Suprapubic skin (tissue), 4 donors: ENCODE measurements at regions not wholly inside any gene's neighbourhood (a gene's known extent, or its start where the extent isn't known, plus 50 kb on each side); places are given as distances from the start of the nearest gene placed in this dataset.

Experiments
- EP300 ChIP-seq: sonication (generic); formaldehyde crosslinking; IDR thresholded peaks from one replicate; pipeline ENCODE4 v1.6.1; 2017; ENCODE audit warnings: antibody characterized with exemption
- POLR2A ChIP-seq, 2 donors: fragments of 450-650 bp; IDR thresholded peaks; one replicate each; pipeline ENCODE4 v1.6.1; 2017; ENCODE audit warnings: antibody characterized with exemption in 2 of 2, mild to moderate bottlenecking in 2 of 2, moderate library complexity in 2 of 2
- POLR2AphosphoS5 ChIP-seq, 3 donors: sonication (generic); formaldehyde crosslinking; IDR thresholded peaks; one replicate each; pipeline ENCODE4 v1.6.1; 2017; ENCODE audit warnings: antibody characterized with exemption in 3 of 3

DNA sequence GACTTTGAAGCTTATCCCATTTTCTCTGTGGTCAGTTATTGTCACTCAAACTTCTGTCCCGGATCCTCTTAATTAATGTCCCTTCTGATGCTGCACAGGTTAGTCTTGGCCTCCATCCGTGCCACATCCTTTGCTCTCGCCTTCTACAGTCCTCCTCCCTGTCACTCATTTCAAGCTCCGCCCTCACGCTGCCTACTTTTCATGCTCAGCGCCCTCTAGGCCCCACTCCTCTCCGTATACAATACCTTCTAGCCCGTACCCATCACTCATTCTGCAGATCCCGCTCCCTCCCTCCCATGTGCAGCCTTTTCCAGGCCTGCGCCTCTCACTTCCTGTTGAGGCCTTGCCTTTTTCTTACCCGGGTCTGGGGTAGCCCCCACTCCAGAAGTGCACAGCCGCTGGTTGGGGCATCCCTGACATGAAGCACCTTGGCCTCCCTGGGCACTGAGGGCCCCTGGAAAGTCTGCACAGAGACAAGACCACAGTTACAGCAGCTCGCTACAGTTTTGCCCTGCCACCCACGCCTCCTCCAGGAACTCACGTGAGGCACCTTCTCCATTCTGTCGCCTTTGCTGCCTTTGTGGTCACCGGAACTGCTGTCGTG, 88.5 kb upstream of the SLC25A48 start:
- TF ChIP-seq POLR2A (IDR thresholded peaks at IDR 0.05) (no peak), POLR2AphosphoS5 (IDR thresholded peaks at IDR 0.05) (no peak), EP300 (no peak)
